Brain microvascular endothelial cell (primary cell): ENCODE measurements at regions not wholly inside any gene's neighbourhood (a gene's known extent, or its start where the extent isn't known, plus 50 kb on each side); places are given as distances from the start of the nearest gene placed in this dataset.

ENCODE experiments used
- DNase-seq: peaks from one replicate; pipeline ENCODE4 v3.0.0-alpha.2; 2020
- H3K27ac ChIP-seq: fragments of 250-450 bp; sonication (Bioruptor Pico); 2 replicates; pipeline ENCODE4 v1.5.1; 2020; ENCODE audit warnings: mild to moderate bottlenecking, moderate library complexity
- H3K27me3 ChIP-seq: fragments of 250-450 bp; sonication (Bioruptor Pico); replicated peaks from 2 replicates; pipeline ENCODE4 v1.5.1; 2020; ENCODE audit warnings: mild to moderate bottlenecking
- H3K36me3 ChIP-seq: fragments of 250-450 bp; sonication (Bioruptor Pico); replicated peaks from 2 replicates; pipeline ENCODE4 v1.5.1; 2020; ENCODE audit warnings: mild to moderate bottlenecking
- H3K4me3 ChIP-seq: 2 replicates; pipeline ENCODE4 v1.5.1; 2011; ENCODE audit warnings: low read depth, mild to moderate bottlenecking, control low read depth, low read length, moderate library complexity
- in situ Hi-C: cut with HindIII; loops from 2 replicates; pipeline ENCODE4 v1.10.0; 2017; ENCODE audit warnings: low sequenced_read_pairs, low pct_ligation_motif_present
- TF ChIP-seq, protein P1 (sequence below): IDR thresholded peaks from 2 replicates; pipeline ENCODE4 v1.5.1; 2011; ENCODE audit warnings: low read depth, mild to moderate bottlenecking, moderate library complexity, low read length, control low read depth, inconsistent platforms; ENCODE audit errors: missing control alignments

GRCh38 chr4:181193131-181193930, 1049.9 kb upstream of the TENM3 start:
- H3K27ac ChIP-seq = no peak overlapping the region
- H3K27me3 ChIP-seq = no peaks in the 10 kb centered on the region
- no peak for DNase-seq
- TF ChIP-seq, protein P1, sequence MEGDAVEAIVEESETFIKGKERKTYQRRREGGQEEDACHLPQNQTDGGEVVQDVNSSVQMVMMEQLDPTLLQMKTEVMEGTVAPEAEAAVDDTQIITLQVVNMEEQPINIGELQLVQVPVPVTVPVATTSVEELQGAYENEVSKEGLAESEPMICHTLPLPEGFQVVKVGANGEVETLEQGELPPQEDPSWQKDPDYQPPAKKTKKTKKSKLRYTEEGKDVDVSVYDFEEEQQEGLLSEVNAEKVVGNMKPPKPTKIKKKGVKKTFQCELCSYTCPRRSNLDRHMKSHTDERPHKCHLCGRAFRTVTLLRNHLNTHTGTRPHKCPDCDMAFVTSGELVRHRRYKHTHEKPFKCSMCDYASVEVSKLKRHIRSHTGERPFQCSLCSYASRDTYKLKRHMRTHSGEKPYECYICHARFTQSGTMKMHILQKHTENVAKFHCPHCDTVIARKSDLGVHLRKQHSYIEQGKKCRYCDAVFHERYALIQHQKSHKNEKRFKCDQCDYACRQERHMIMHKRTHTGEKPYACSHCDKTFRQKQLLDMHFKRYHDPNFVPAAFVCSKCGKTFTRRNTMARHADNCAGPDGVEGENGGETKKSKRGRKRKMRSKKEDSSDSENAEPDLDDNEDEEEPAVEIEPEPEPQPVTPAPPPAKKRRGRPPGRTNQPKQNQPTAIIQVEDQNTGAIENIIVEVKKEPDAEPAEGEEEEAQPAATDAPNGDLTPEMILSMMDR = no peak
- in situ Hi-C loops = no loop called here
- H3K36me3 ChIP-seq = no peaks in the 10 kb centered on the region
- no peak overlapping the region for H3K4me3 ChIP-seq

- TF ChIP-seq, protein P1 = no peak
- no peak for DNase-seq
- no peak overlapping the region for H3K4me3 ChIP-seq
- H3K36me3 ChIP-seq = no peaks in the 10 kb centered on the region
- no peak overlapping the region for H3K27ac ChIP-seq
- no peaks in the 10 kb centered on the region for H3K27me3 ChIP-seq
- in situ Hi-C loops = no loop called here
These were observed 1049.1 kb upstream of the TENM3 start for GRCh38 chr4:181194096-181194495.

DNA sequence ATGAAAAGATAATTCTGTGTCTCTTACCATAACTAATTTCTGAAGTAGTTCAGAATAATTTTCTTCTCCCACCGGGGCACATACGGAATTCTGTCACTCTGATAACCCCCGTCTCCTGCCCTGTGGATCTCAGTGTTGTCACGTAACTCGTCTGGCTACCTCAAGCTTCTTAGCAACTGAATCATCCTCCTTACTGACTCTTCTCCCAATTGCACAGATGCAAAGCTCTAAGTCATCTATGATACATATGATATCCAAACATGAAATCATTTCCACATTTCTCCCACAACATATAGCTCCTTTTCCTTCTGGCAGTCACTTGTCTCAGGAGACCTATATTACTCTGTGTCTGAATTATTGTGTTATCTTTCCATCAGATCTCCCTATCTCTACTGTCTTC, 1043.1 kb upstream of the TENM3 start:
- TF ChIP-seq, protein P1 = no peak
- no peaks in the 10 kb centered on the region for H3K27me3 ChIP-seq
- DNase-seq = no peak
- H3K4me3 ChIP-seq = no peak overlapping the region
- H3K27ac ChIP-seq = no peak overlapping the region
- in situ Hi-C loops = no loop called here
- no peaks in the 10 kb centered on the region for H3K36me3 ChIP-seq

DNA sequence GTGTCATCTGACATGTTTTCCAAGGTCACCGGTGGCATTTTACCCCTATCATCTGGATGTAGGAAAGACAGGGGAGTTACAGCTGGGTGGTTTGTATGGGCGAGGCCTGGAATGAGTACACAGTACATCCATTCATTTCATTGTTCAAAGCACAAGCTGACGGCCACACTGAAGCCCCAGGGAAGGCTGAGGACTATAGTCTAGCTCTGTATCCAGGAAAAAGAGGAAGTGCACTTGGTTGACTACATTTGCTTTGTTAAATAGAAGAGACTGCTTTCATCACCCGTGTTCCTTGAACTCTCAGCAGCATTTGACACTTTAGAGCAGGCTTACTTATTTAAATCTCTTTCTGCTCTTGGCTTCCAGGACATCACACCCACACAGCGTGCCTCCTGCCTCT, 1041.0 kb upstream of the TENM3 start:
- DNase-seq = no peak
- Histone ChIP-seq H3K4me3 (no peak overlapping the region), H3K27me3 (no peaks in the 10 kb centered on the region), H3K36me3 (no peaks in the 10 kb centered on the region), H3K27ac (no peak overlapping the region)
- in situ Hi-C loops = no loop called here
- TF ChIP-seq, protein P1 = no peak

DNA sequence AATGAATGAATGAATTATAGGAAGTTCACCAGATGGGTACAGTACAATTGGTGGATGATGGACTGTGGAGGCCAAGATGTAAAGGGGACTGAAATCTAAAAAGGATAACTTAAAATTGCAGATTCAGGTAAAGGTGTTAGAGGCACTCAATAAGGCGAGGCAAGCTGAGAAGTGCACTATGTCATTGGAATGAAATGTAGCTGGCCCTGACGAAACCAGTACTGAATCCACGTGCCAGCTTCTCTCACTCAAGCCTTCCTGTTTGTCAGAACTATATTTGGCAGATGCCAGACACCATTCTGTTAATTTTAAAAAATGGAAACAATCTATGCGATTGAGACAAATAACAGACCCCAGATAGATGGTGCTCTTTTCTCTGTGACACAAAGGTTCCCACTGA, 1039.1 kb upstream of the TENM3 start:
- Histone ChIP-seq H3K27me3 (no peaks in the 10 kb centered on the region), H3K36me3 (no peaks in the 10 kb centered on the region), H3K27ac (no peak overlapping the region), H3K4me3 (no peak overlapping the region)
- in situ Hi-C loops = no loop called here
- no peak for DNase-seq
- TF ChIP-seq, protein P1 = no peak

- TF ChIP-seq, protein P1 = no peak
- Histone ChIP-seq H3K27me3 (no peaks in the 10 kb centered on the region), H3K36me3 (no peaks in the 10 kb centered on the region), H3K4me3 (no peak overlapping the region), H3K27ac (no peak overlapping the region)
- DNase-seq = no peak
- in situ Hi-C loops = no loop called here
These were observed 1029.7 kb upstream of the TENM3 start for GRCh38 chr4:181213551-181213950.
